ENCODE measurements at regions not wholly inside any gene's neighbourhood (a gene's known extent, or its start where the extent isn't known, plus 50 kb on each side); places are given as distances from the start of the nearest gene placed in this dataset.

GRCh38 chr2:64329848-64330247 lies 124.1 kb upstream of the LGALSL start (continued):
- no peak for TF ChIP-seq TEAD4 (IDR thresholded peaks at IDR 0.05; ENCODE audit: borderline replicate concordance, insufficient read depth)
- TF ChIP-seq IRF3 (IDR thresholded peaks at IDR 0.05; ENCODE audit: low read depth, low read length) = no peak

GRCh38 chr2:64330281-64331113 lies 123.5 kb upstream of the LGALSL start:
- Histone ChIP-seq H3K79me2 (ENCODE audit: insufficient read depth) (no peaks in the 10 kb centered on the region), H3K4me3 (ENCODE audit: low read depth in 2 of 2, low read length in 1 of 2) (peak overlapping the region; percentile 29 to 61), H4K20me1 (ENCODE audit: insufficient read depth) (no peaks in the 10 kb centered on the region), H3K27me3 (ENCODE audit: insufficient read depth) (no peaks in the 10 kb centered on the region), H3K4me2 (peak overlapping the region; percentile 74), H3K9ac (0 out of 2 replicates have a peak overlapping the region, but pooled peaks have one; percentile 35), H3K4me1 (ENCODE audit: control insufficient read depth in 1 of 2, insufficient read depth in 2 of 2, low read depth in 1 of 2, low read length in 1 of 2) (peaks cover 0 to 2% of the 10 kb centered on the region in 2 experiments; a peak in 1 of 4 replicates), H3K36me3 (replicated peaks in 1 of 2; ENCODE audit: control insufficient read depth in 1 of 2, insufficient read depth in 2 of 2, low read length in 1 of 2) (no peaks in the 10 kb centered on the region), H3K9me3 (no peaks in the 10 kb centered on the region), H3K27ac (ENCODE audit: low read depth in 2 of 2, low read length in 1 of 2) (peak overlapping the region in 1 of 2 experiments; percentile 32; a peak in 1 of 4 replicates), H2AFZ (ENCODE audit: low read depth) (no peak overlapping the region; the same call in 1 of the 2 replicates), H3K9me2 (no peaks in the 10 kb centered on the region), H3F3A (replicated peaks; ENCODE audit: insufficient read depth) (no peaks in the 10 kb centered on the region)
- peak; percentile 58 for DNase-seq
- ChIA-PET POLR2A (interaction anchor here (1.1 kb wide), 1 partner anchor 323 kb away, joined by 5 read pairs; the partner anchor contains the start of gene SERTAD2), CTCF (interaction anchor here (0.6 to 7.6 kb wide), 89 partner anchors 9 to 1243 kb away, joined by 3 to 235 read pairs (median 4); partner anchors contain the start of genes AFTPH and SERTAD2)
- WGBS (ENCODE audit: low lambda C conversion rate) = 20% methylated on average over 10 of the region's 10 CpGs
- TF ChIP-seq YY1 (IDR thresholded peaks at IDR 0.05; ENCODE audit: low read depth) (no peak), FOSL2 (IDR thresholded peaks at IDR 0.05; ENCODE audit: borderline replicate concordance, low read depth) (peak; percentile 29; the same call in 1 of the 2 replicates), RAD21 (IDR thresholded peaks at IDR 0.05; ENCODE audit: low read length) (peak; percentile 95), SMC3 (IDR thresholded peaks at IDR 0.05; ENCODE audit: low read depth, low read length) (peak; percentile 95)
- TF ChIP-seq, protein P1, sequence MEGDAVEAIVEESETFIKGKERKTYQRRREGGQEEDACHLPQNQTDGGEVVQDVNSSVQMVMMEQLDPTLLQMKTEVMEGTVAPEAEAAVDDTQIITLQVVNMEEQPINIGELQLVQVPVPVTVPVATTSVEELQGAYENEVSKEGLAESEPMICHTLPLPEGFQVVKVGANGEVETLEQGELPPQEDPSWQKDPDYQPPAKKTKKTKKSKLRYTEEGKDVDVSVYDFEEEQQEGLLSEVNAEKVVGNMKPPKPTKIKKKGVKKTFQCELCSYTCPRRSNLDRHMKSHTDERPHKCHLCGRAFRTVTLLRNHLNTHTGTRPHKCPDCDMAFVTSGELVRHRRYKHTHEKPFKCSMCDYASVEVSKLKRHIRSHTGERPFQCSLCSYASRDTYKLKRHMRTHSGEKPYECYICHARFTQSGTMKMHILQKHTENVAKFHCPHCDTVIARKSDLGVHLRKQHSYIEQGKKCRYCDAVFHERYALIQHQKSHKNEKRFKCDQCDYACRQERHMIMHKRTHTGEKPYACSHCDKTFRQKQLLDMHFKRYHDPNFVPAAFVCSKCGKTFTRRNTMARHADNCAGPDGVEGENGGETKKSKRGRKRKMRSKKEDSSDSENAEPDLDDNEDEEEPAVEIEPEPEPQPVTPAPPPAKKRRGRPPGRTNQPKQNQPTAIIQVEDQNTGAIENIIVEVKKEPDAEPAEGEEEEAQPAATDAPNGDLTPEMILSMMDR (IDR thresholded peaks at IDR 0.05) = peak; percentile 97

DNA sequence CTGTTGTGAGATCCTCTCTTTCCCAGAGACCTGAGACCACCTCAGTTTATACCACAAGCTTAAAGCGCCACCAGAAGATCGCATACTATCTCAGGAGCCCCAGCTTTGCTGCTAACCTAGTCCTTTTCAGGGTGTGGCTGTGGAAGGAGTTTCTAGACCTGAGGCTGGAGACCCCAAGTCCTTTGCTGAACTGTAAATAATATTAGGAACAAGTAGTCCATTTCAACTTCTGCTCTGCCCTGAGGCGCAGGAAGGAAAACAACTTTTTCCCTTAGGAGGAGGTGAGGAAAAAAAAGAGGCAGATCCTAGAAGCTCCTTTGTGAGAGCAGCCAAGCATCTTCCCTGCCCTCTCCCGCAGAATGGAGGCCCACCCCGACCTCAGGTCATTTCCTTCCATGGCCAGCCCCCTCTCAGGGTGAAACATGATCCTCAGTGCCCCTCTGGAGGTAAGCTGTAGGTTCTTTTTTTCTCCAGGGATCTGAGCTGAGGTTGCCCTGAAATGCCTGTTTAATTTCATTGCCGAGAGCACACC lies 122.8 kb upstream of the LGALSL start:
- peaks cover 0 to 2% of the 10 kb centered on the region in 2 experiments; a peak in 1 of 4 replicates for H3K4me1 ChIP-seq (ENCODE audit: control insufficient read depth in 1 of 2, insufficient read depth in 2 of 2, low read depth in 1 of 2, low read length in 1 of 2)
- POLR2A ChIA-PET = interaction anchor here (1.1 kb wide), 1 partner anchor 322 kb away, joined by 5 read pairs; the partner anchor contains the start of gene SERTAD2
- TF ChIP-seq GATA2 (CRISPR knock-in tag; IDR thresholded peaks at IDR 0.05) (no peak), FOXM1 (IDR thresholded peaks at IDR 0.05; ENCODE audit: low read depth) (no peak), NFIC (IDR thresholded peaks at IDR 0.05; ENCODE audit: borderline replicate concordance) (no peak)
- H4K20me1 ChIP-seq (ENCODE audit: insufficient read depth) = no peaks in the 10 kb centered on the region
- no peak overlapping the region; the same call in 1 of the 2 replicates for H2AFZ ChIP-seq (ENCODE audit: low read depth)
- no peaks in the 10 kb centered on the region for H3F3A ChIP-seq (replicated peaks; ENCODE audit: insufficient read depth)
- no peaks in the 10 kb centered on the region for H3K79me2 ChIP-seq (ENCODE audit: insufficient read depth)
- H3K36me3 ChIP-seq (replicated peaks in 1 of 2; ENCODE audit: control insufficient read depth in 1 of 2, insufficient read depth in 2 of 2, low read length in 1 of 2) = no peaks in the 10 kb centered on the region
- 51% methylated on average over 6 of the region's 6 CpGs for WGBS (ENCODE audit: low lambda C conversion rate)
- H3K9me2 ChIP-seq = no peaks in the 10 kb centered on the region
- H3K27me3 ChIP-seq (ENCODE audit: insufficient read depth) = no peaks in the 10 kb centered on the region
- H3K27ac ChIP-seq (ENCODE audit: low read depth in 2 of 2, low read length in 1 of 2) = no peak overlapping the region
- CTCF ChIA-PET = interaction anchor here (0.6 to 7.6 kb wide), 85 partner anchors 9 to 1242 kb away, joined by 3 to 235 read pairs (median 4); partner anchors contain the start of genes AFTPH and SERTAD2
- H3K4me3 ChIP-seq (ENCODE audit: low read depth in 2 of 2, low read length in 1 of 2) = peak overlapping the region in 1 of 2 experiments; percentile 61; a peak in 1 of 4 replicates
- no peak overlapping the region for H3K9ac ChIP-seq
- peak overlapping the region; percentile 74; the same call in 1 of the 2 replicates for H3K4me2 ChIP-seq
- no peak for DNase-seq
- H3K9me3 ChIP-seq = no peaks in the 10 kb centered on the region

All from SK-N-SH (cell line).